GM21526 (cell line): ENCODE measurements at regions not wholly inside any gene's neighbourhood (a gene's known extent, or its start where the extent isn't known, plus 50 kb on each side); places are given as distances from the start of the nearest gene placed in this dataset.
A peak's percentile ranks its signal among the peaks of the same experiment; 100 is the strongest.

ENCODE experiments used
- ATAC-seq: cut with Tn5 transposase; IDR thresholded peaks from one replicate; pipeline ENCODE4 v1.9.1; 2021; ENCODE audit warnings: moderate library complexity; ENCODE audit not compliant: unreplicated experiment, low FRiP score

- no peak for ATAC-seq
These were observed 282.1 kb upstream of the PPP2R2D start for GRCh38 chr10:131618587-131619267.

GRCh38 chr10:131620314-131620713 is 280.5 kb upstream of the PPP2R2D start:
- ATAC-seq = no peak

GRCh38 chr10:131620904-131621303 is 279.9 kb upstream of the PPP2R2D start:
- ATAC-seq = no peak

- ATAC-seq = no peak
These were observed 278.8 kb upstream of the PPP2R2D start for GRCh38 chr10:131621784-131622624.

- ATAC-seq = no peak
These were observed 275.8 kb upstream of the PPP2R2D start for GRCh38 chr10:131625041-131625440.

GRCh38 chr10:131626274-131626673 is 274.5 kb upstream of the PPP2R2D start:
- no peak for ATAC-seq

- no peak for ATAC-seq
These were observed 271.6 kb upstream of the PPP2R2D start for GRCh38 chr10:131629026-131629770.

- no peak for ATAC-seq
These were observed 270.0 kb upstream of the PPP2R2D start for GRCh38 chr10:131630772-131631258.

GRCh38 chr10:131631619-131632018 is 269.2 kb upstream of the PPP2R2D start:
- no peak for ATAC-seq

- no peak for ATAC-seq
These were observed 265.2 kb upstream of the PPP2R2D start for GRCh38 chr10:131635564-131636015.

GRCh38 chr10:131636116-131636515 is 264.7 kb upstream of the PPP2R2D start:
- no peak for ATAC-seq

- ATAC-seq = no peak
These were observed 263.7 kb upstream of the PPP2R2D start for GRCh38 chr10:131636841-131637724.

GRCh38 chr10:131638049-131638879 is 262.5 kb upstream of the PPP2R2D start:
- ATAC-seq = no peak

- ATAC-seq = no peak
These were observed 261.9 kb upstream of the PPP2R2D start for GRCh38 chr10:131638880-131639278.

GRCh38 chr10:131640045-131640644 is 260.7 kb upstream of the PPP2R2D start:
- ATAC-seq = no peak

GRCh38 chr10:131641231-131641630 is 259.6 kb upstream of the PPP2R2D start:
- peak; percentile 99 for ATAC-seq

- no peak for ATAC-seq
These were observed 258.9 kb upstream of the PPP2R2D start for GRCh38 chr10:131641898-131642297.

GRCh38 chr10:131642966-131643365 is 257.8 kb upstream of the PPP2R2D start:
- no peak for ATAC-seq

- no peak for ATAC-seq
These were observed 256.5 kb upstream of the PPP2R2D start for GRCh38 chr10:131644289-131644688.
